ENCODE measurements at regions not wholly inside any gene's neighbourhood (a gene's known extent, or its start where the extent isn't known, plus 50 kb on each side); places are given as distances from the start of the nearest gene placed in this dataset.

DNA sequence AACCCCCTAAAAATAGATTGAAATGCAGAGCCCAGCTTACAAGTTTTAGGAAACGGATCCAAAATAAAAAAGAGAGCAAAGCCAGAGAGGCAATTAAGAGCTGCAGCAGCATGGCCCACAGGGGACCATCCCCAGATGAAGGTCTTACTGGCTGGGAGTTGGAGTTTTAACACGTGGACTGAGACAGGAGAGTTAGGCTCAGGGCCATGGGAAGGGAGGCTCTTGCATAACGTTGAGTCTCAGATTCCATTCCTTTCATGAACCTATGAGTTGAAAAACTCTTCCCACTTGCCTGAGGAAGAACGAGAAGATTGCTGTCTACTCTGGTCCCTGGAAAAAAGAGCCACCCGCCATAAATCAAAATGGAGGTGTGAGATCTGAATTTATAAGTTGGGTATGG, 101.8 kb upstream of the NDUFV2 start:
- no peak overlapping the region for H3K27ac ChIP-seq (ENCODE audit: low read length in 2 of 2)
- no peaks in the 10 kb centered on the region for H3K79me2 ChIP-seq (ENCODE audit: control insufficient read depth, insufficient read depth, low read length)
- POLR2A ChIA-PET: no interaction called here
- Mint-ChIP-seq H3K9me3 (ENCODE audit: insufficient read depth) (peaks cover 6% of the 10 kb centered on the region), H3K27me3 (peaks cover 24% of the 10 kb centered on the region), H3K27ac (no peak overlapping the region), H3K4me1 (no peaks in the 10 kb centered on the region), H3K4me3 (no peak overlapping the region)
- no peaks in the 10 kb centered on the region for H3K4me1 ChIP-seq (ENCODE audit: control insufficient read depth in 2 of 2, insufficient read depth in 2 of 2, low read length in 2 of 2)
- no peak overlapping the region for H2AFZ ChIP-seq (ENCODE audit: insufficient read depth, low read depth, low read length, poor library complexity, severe bottlenecking)
- no peak for TF ChIP-seq EZH2 (IDR thresholded peaks at IDR 0.05; ENCODE audit: borderline replicate concordance, insufficient read depth, low read depth, low read length, poor library complexity, severe bottlenecking)
- TF ChIP-seq, protein P1, sequence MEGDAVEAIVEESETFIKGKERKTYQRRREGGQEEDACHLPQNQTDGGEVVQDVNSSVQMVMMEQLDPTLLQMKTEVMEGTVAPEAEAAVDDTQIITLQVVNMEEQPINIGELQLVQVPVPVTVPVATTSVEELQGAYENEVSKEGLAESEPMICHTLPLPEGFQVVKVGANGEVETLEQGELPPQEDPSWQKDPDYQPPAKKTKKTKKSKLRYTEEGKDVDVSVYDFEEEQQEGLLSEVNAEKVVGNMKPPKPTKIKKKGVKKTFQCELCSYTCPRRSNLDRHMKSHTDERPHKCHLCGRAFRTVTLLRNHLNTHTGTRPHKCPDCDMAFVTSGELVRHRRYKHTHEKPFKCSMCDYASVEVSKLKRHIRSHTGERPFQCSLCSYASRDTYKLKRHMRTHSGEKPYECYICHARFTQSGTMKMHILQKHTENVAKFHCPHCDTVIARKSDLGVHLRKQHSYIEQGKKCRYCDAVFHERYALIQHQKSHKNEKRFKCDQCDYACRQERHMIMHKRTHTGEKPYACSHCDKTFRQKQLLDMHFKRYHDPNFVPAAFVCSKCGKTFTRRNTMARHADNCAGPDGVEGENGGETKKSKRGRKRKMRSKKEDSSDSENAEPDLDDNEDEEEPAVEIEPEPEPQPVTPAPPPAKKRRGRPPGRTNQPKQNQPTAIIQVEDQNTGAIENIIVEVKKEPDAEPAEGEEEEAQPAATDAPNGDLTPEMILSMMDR (IDR thresholded peaks at IDR 0.05): no peak
- no peaks in the 10 kb centered on the region for H3K36me3 ChIP-seq (replicated peaks in 1 of 2; ENCODE audit: control extremely low read depth in 1 of 2, control insufficient read depth in 1 of 2, extremely low read depth in 1 of 2, insufficient read depth in 2 of 2, low read length in 1 of 2)
- peaks cover 0 to 4% (median 2%) of the 10 kb centered on the region in 4 experiments for H3K27me3 ChIP-seq (replicated peaks in 1 of 4; ENCODE audit: control extremely low read depth in 1 of 4, control insufficient read depth in 3 of 4, insufficient read depth in 4 of 4, low read length in 3 of 4)
- no peak overlapping the region for H3K4me3 ChIP-seq (ENCODE audit: control extremely low read depth in 1 of 5, extremely low read depth in 1 of 5, insufficient read depth in 1 of 5, low read depth in 2 of 5, low read length in 4 of 5)
- ATAC-seq (ENCODE audit: low read depth) (no peak), DNase-seq (no peak)
- intact Hi-C loops (cut with micrococcal nuclease): no loop called here
- no peak overlapping the region for H3K9ac ChIP-seq (ENCODE audit: low read length)
- peaks cover 0 to 9% (median 0%) of the 10 kb centered on the region in 3 donors for H3K9me3 ChIP-seq (ENCODE audit: control extremely low read depth in 1 of 3, control insufficient read depth in 2 of 3, insufficient read depth in 1 of 3, low read length in 2 of 3)
- CTCF ChIA-PET: interaction anchor here (1.0 kb wide), 1 partner anchor 522 kb away, joined by 3 read pairs; no protein-coding TSS in a partner anchor
- no peaks in the 10 kb centered on the region for H4K20me1 ChIP-seq (ENCODE audit: control insufficient read depth, insufficient read depth, low read length, poor library complexity, severe bottlenecking)
- WGBS (ENCODE audit: insufficient coverage): 100% methylated on average over 1 of the region's 5 CpGs
- H3K4me2 ChIP-seq (replicated peaks; ENCODE audit: low read depth, low read length, poor library complexity, severe bottlenecking): no peak overlapping the region

DNA sequence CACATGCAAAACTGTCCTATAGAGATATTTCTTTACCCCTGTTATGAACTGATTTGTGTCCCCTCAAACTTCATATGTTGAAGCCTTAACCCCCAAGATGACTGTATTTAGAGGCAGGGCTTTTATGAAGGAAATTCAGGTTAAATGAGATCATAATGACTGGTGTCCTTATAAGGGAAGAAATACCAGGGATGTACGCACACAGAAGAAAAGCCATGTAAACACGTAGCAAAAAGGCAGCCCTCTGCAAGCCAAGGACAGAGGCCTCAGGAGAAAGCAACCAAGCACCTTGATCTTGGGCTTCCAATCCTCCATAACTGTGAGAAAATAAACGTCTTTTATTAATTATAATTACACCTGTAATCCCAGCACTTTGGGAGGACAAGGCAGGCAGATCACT, 101.3 kb upstream of the NDUFV2 start:
- ATAC-seq (ENCODE audit: low read depth) (no peak), DNase-seq (no peak)
- Mint-ChIP-seq H3K4me3 (no peak overlapping the region), H3K27me3 (peaks cover 24% of the 10 kb centered on the region), H3K27ac (no peak overlapping the region), H3K4me1 (no peaks in the 10 kb centered on the region), H3K9me3 (ENCODE audit: insufficient read depth) (peaks cover 6% of the 10 kb centered on the region)
- no peaks in the 10 kb centered on the region for H3K79me2 ChIP-seq (ENCODE audit: control insufficient read depth, insufficient read depth, low read length)
- peaks cover 0 to 9% (median 0%) of the 10 kb centered on the region in 3 donors for H3K9me3 ChIP-seq (ENCODE audit: control extremely low read depth in 1 of 3, control insufficient read depth in 2 of 3, insufficient read depth in 1 of 3, low read length in 2 of 3)
- no peak overlapping the region for H2AFZ ChIP-seq (ENCODE audit: insufficient read depth, low read depth, low read length, poor library complexity, severe bottlenecking)
- H3K27me3 ChIP-seq (replicated peaks in 1 of 4; ENCODE audit: control extremely low read depth in 1 of 4, control insufficient read depth in 3 of 4, insufficient read depth in 4 of 4, low read length in 3 of 4): peaks cover 0 to 4% (median 2%) of the 10 kb centered on the region in 4 experiments
- no peak overlapping the region for H3K27ac ChIP-seq (ENCODE audit: low read length in 2 of 2)
- CTCF ChIA-PET: no interaction called here
- H3K9ac ChIP-seq (ENCODE audit: low read length): no peak overlapping the region
- H4K20me1 ChIP-seq (ENCODE audit: control insufficient read depth, insufficient read depth, low read length, poor library complexity, severe bottlenecking): no peaks in the 10 kb centered on the region
- POLR2A ChIA-PET: no interaction called here
- intact Hi-C loops (cut with micrococcal nuclease): no loop called here
- H3K4me2 ChIP-seq (replicated peaks; ENCODE audit: low read depth, low read length, poor library complexity, severe bottlenecking): no peak overlapping the region
- no peaks in the 10 kb centered on the region for H3K4me1 ChIP-seq (ENCODE audit: control insufficient read depth in 2 of 2, insufficient read depth in 2 of 2, low read length in 2 of 2)
- no peak overlapping the region for H3K4me3 ChIP-seq (ENCODE audit: control extremely low read depth in 1 of 5, extremely low read depth in 1 of 5, insufficient read depth in 1 of 5, low read depth in 2 of 5, low read length in 4 of 5)
- WGBS (ENCODE audit: insufficient coverage): 97% methylated on average over 3 of the region's 3 CpGs
- no peak for TF ChIP-seq EZH2 (IDR thresholded peaks at IDR 0.05; ENCODE audit: borderline replicate concordance, insufficient read depth, low read depth, low read length, poor library complexity, severe bottlenecking)
- TF ChIP-seq, protein P1 (IDR thresholded peaks at IDR 0.05): no peak
- no peaks in the 10 kb centered on the region for H3K36me3 ChIP-seq (replicated peaks in 1 of 2; ENCODE audit: control extremely low read depth in 1 of 2, control insufficient read depth in 1 of 2, extremely low read depth in 1 of 2, insufficient read depth in 2 of 2, low read length in 1 of 2)
